Activated T-helper 1 cell treated with anti-CD3 and anti-CD28 coated beads, Interleukin-12 subunit alpha, Interleukin-12 subunit beta, Interleukin-2, Interleukin-4 antibody, amounts not matched to agents 30 ng/mL and 10 ng/mL and 1 ng/mL, durations not matched to agents 14 hours and 24 hours and 36 hours (primary cell): ENCODE measurements at regions not wholly inside any gene's neighbourhood (a gene's known extent, or its start where the extent isn't known, plus 50 kb on each side); places are given as distances from the start of the nearest gene placed in this dataset.

ENCODE experiments used
- DNase-seq: peaks from one replicate; pipeline ENCODE4 v3.0.0; 2021; ENCODE audit warnings: low spot score
- H3K27ac Mint-ChIP-seq: one replicate; pipeline ENCODE4 v1.8.0; 2021; ENCODE audit warnings: mild to moderate bottlenecking, mixed read lengths
- H3K27me3 Mint-ChIP-seq: one replicate; pipeline ENCODE4 v1.8.0; 2022; ENCODE audit warnings: mild to moderate bottlenecking, moderate library complexity, mixed read lengths; ENCODE audit not compliant: insufficient read depth
- H3K36me3 Mint-ChIP-seq: one replicate; pipeline ENCODE4 v1.8.0; 2021; ENCODE audit warnings: low read depth, mixed read lengths
- H3K4me1 Mint-ChIP-seq: one replicate; pipeline ENCODE4 v1.8.0; 2021; ENCODE audit warnings: low read depth, mixed read lengths
- H3K4me3 Mint-ChIP-seq: one replicate; pipeline ENCODE4 v1.8.0; 2021; ENCODE audit warnings: mild to moderate bottlenecking, moderate library complexity, mixed read lengths
- H3K9me3 Mint-ChIP-seq: one replicate; pipeline ENCODE4 v1.8.0; 2021; ENCODE audit warnings: mixed read lengths
- intact Hi-C: fragments of 100-400 bp; cut with micrococcal nuclease; formaldehyde crosslinking; loops from one replicate; pipeline ENCODE4 v1.15.1; 2024

- Mint-ChIP-seq H3K36me3 (no peaks in the 10 kb centered on the region), H3K9me3 (peaks cover 19% of the 10 kb centered on the region), H3K27me3 (no peaks in the 10 kb centered on the region), H3K4me3 (no peak overlapping the region), H3K4me1 (no peaks in the 10 kb centered on the region), H3K27ac (no peak overlapping the region)
- intact Hi-C loops: no loop called here
- DNase-seq: no peak
These were observed 700.3 kb upstream of the TYRP1 start for GRCh38 chr9:11992866-11993265.

- DNase-seq: no peak
- Mint-ChIP-seq H3K36me3 (no peaks in the 10 kb centered on the region), H3K27ac (no peak overlapping the region), H3K4me1 (no peaks in the 10 kb centered on the region), H3K27me3 (no peaks in the 10 kb centered on the region), H3K9me3 (peaks cover 37% of the 10 kb centered on the region), H3K4me3 (no peak overlapping the region)
- intact Hi-C loops: no loop called here
These were observed 678.7 kb upstream of the TYRP1 start for GRCh38 chr9:12014488-12014887.

- Mint-ChIP-seq H3K36me3 (no peaks in the 10 kb centered on the region), H3K27me3 (no peaks in the 10 kb centered on the region), H3K4me1 (no peaks in the 10 kb centered on the region), H3K27ac (no peak overlapping the region), H3K4me3 (no peak overlapping the region), H3K9me3 (peaks cover 33% of the 10 kb centered on the region)
- no peak for DNase-seq
- intact Hi-C loops: no loop called here
These were observed 639.0 kb upstream of the TYRP1 start for GRCh38 chr9:12054235-12054634.

GRCh38 chr9:12056874-12057273, 636.3 kb upstream of the TYRP1 start:
- Mint-ChIP-seq H3K4me1 (no peaks in the 10 kb centered on the region), H3K9me3 (peaks cover 41% of the 10 kb centered on the region), H3K27me3 (no peaks in the 10 kb centered on the region), H3K4me3 (no peak overlapping the region), H3K36me3 (no peaks in the 10 kb centered on the region), H3K27ac (no peak overlapping the region)
- intact Hi-C loops: no loop called here
- no peak for DNase-seq

GRCh38 chr9:12060067-12060466, 633.1 kb upstream of the TYRP1 start:
- no peak overlapping the region for H3K27ac Mint-ChIP-seq
- no peak overlapping the region for H3K4me3 Mint-ChIP-seq
- intact Hi-C loops: no loop called here
- H3K9me3 Mint-ChIP-seq: peaks cover 26% of the 10 kb centered on the region
- no peak for DNase-seq
- no peaks in the 10 kb centered on the region for H3K4me1 Mint-ChIP-seq
- no peaks in the 10 kb centered on the region for H3K27me3 Mint-ChIP-seq
- no peaks in the 10 kb centered on the region for H3K36me3 Mint-ChIP-seq

GRCh38 chr9:12060811-12061210, 632.4 kb upstream of the TYRP1 start:
- no peak overlapping the region for H3K4me3 Mint-ChIP-seq
- H3K27ac Mint-ChIP-seq: no peak overlapping the region
- no peaks in the 10 kb centered on the region for H3K27me3 Mint-ChIP-seq
- intact Hi-C loops: no loop called here
- H3K9me3 Mint-ChIP-seq: peaks cover 25% of the 10 kb centered on the region
- DNase-seq: no peak
- no peaks in the 10 kb centered on the region for H3K4me1 Mint-ChIP-seq
- H3K36me3 Mint-ChIP-seq: no peaks in the 10 kb centered on the region

GRCh38 chr9:12065050-12065449, 628.1 kb upstream of the TYRP1 start:
- intact Hi-C loops: no loop called here
- Mint-ChIP-seq H3K4me3 (no peak overlapping the region), H3K27ac (no peak overlapping the region), H3K27me3 (no peaks in the 10 kb centered on the region), H3K36me3 (no peaks in the 10 kb centered on the region), H3K4me1 (no peaks in the 10 kb centered on the region), H3K9me3 (peaks cover 35% of the 10 kb centered on the region)
- no peak for DNase-seq

- H3K9me3 Mint-ChIP-seq: peaks cover 29% of the 10 kb centered on the region
- H3K4me1 Mint-ChIP-seq: no peaks in the 10 kb centered on the region
- H3K36me3 Mint-ChIP-seq: no peaks in the 10 kb centered on the region
- H3K27me3 Mint-ChIP-seq: no peaks in the 10 kb centered on the region
- DNase-seq: no peak
- H3K27ac Mint-ChIP-seq: no peak overlapping the region
- no peak overlapping the region for H3K4me3 Mint-ChIP-seq
- intact Hi-C loops: no loop called here
These were observed 627.5 kb upstream of the TYRP1 start for GRCh38 chr9:12065686-12066085.

- H3K36me3 Mint-ChIP-seq: no peaks in the 10 kb centered on the region
- H3K9me3 Mint-ChIP-seq: peaks cover 27% of the 10 kb centered on the region
- H3K27ac Mint-ChIP-seq: no peak overlapping the region
- no peaks in the 10 kb centered on the region for H3K4me1 Mint-ChIP-seq
- H3K4me3 Mint-ChIP-seq: no peak overlapping the region
- intact Hi-C loops: no loop called here
- no peak for DNase-seq
- H3K27me3 Mint-ChIP-seq: no peaks in the 10 kb centered on the region
These were observed 626.6 kb upstream of the TYRP1 start for GRCh38 chr9:12066455-12067035.

GRCh38 chr9:12069366-12069765, 623.8 kb upstream of the TYRP1 start:
- no peak overlapping the region for H3K4me3 Mint-ChIP-seq
- peaks cover 35% of the 10 kb centered on the region for H3K9me3 Mint-ChIP-seq
- H3K27ac Mint-ChIP-seq: no peak overlapping the region
- H3K36me3 Mint-ChIP-seq: no peaks in the 10 kb centered on the region
- DNase-seq: no peak
- no peaks in the 10 kb centered on the region for H3K27me3 Mint-ChIP-seq
- no peaks in the 10 kb centered on the region for H3K4me1 Mint-ChIP-seq
- intact Hi-C loops: no loop called here

- intact Hi-C loops: no loop called here
- H3K27me3 Mint-ChIP-seq: no peaks in the 10 kb centered on the region
- DNase-seq: no peak
- H3K9me3 Mint-ChIP-seq: peaks cover 35% of the 10 kb centered on the region
- no peaks in the 10 kb centered on the region for H3K4me1 Mint-ChIP-seq
- H3K36me3 Mint-ChIP-seq: no peaks in the 10 kb centered on the region
- no peak overlapping the region for H3K4me3 Mint-ChIP-seq
- H3K27ac Mint-ChIP-seq: no peak overlapping the region
These were observed 607.8 kb upstream of the TYRP1 start for GRCh38 chr9:12085399-12085798.

GRCh38 chr9:12091865-12092527, 601.2 kb upstream of the TYRP1 start:
- H3K4me3 Mint-ChIP-seq: no peak overlapping the region
- H3K27me3 Mint-ChIP-seq: no peaks in the 10 kb centered on the region
- no peak for DNase-seq
- no peak overlapping the region for H3K27ac Mint-ChIP-seq
- intact Hi-C loops: no loop called here
- no peaks in the 10 kb centered on the region for H3K36me3 Mint-ChIP-seq
- H3K9me3 Mint-ChIP-seq: peaks cover 47% of the 10 kb centered on the region
- H3K4me1 Mint-ChIP-seq: no peaks in the 10 kb centered on the region

GRCh38 chr9:12094046-12094445, 599.1 kb upstream of the TYRP1 start:
- H3K36me3 Mint-ChIP-seq: no peaks in the 10 kb centered on the region
- no peak overlapping the region for H3K4me3 Mint-ChIP-seq
- no peak for DNase-seq
- H3K27me3 Mint-ChIP-seq: no peaks in the 10 kb centered on the region
- intact Hi-C loops: no loop called here
- no peak overlapping the region for H3K27ac Mint-ChIP-seq
- no peaks in the 10 kb centered on the region for H3K4me1 Mint-ChIP-seq
- H3K9me3 Mint-ChIP-seq: peaks cover 35% of the 10 kb centered on the region

GRCh38 chr9:12095931-12096330, 597.3 kb upstream of the TYRP1 start:
- no peak for DNase-seq
- Mint-ChIP-seq H3K36me3 (no peaks in the 10 kb centered on the region), H3K9me3 (peaks cover 36% of the 10 kb centered on the region), H3K27ac (no peak overlapping the region), H3K4me1 (no peaks in the 10 kb centered on the region), H3K4me3 (no peak overlapping the region), H3K27me3 (no peaks in the 10 kb centered on the region)
- intact Hi-C loops: no loop called here
